HG02885 (cell line): ENCODE measurements at regions not wholly inside any gene's neighbourhood (a gene's known extent, or its start where the extent isn't known, plus 50 kb on each side); places are given as distances from the start of the nearest gene placed in this dataset.

Experiments
- ATAC-seq: cut with Tn5 transposase; IDR thresholded peaks from one replicate; pipeline ENCODE4 v1.9.1; 2021; ENCODE audit warnings: mild to moderate bottlenecking; ENCODE audit not compliant: unreplicated experiment, poor library complexity

GRCh38 chr13:59447031-59447430, 716.7 kb downstream of the DIAPH3 start:
- ATAC-seq, result no peak

- no peak for ATAC-seq
These were observed 715.7 kb downstream of the DIAPH3 start for GRCh38 chr13:59447846-59448620.

DNA sequence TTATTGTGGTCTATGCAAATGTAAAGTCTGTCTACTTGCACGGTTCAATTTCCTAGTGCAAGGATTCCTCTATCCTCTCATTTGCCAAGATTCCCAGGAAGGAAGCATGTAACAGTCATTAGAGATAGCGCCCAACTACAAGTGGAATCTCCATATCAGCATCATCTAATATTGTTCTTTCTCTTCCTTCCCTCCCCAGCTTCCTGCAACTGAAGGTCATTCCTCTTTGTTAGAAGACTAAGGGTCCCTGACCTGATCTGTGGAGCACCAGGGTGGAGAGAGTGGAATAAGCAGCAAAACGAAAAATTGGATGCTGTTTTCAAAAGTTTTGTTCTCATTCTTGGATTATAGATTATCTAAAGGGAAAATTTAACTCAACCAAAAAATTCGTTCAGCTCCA, 714.0 kb downstream of the DIAPH3 start:
- ATAC-seq, result no peak

DNA sequence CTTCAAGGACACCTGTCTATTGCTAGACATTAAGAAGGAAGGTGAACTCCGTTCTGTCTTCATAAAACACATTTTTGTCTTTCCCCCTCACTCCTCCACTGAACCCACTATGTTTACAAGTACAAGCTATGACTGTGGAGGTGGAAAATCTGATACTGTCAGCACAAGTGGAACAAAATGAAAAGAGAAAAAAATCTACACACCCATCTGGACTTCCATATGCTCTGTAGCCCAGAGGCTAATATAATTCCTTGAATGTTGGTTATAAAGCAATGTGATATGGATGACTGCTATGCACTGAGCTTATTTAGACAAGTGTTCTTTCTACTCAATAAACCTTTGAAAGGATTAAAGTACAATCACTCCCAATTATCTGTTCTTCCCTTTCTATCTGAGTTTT, 713.5 kb downstream of the DIAPH3 start:
- ATAC-seq, result no peak

DNA sequence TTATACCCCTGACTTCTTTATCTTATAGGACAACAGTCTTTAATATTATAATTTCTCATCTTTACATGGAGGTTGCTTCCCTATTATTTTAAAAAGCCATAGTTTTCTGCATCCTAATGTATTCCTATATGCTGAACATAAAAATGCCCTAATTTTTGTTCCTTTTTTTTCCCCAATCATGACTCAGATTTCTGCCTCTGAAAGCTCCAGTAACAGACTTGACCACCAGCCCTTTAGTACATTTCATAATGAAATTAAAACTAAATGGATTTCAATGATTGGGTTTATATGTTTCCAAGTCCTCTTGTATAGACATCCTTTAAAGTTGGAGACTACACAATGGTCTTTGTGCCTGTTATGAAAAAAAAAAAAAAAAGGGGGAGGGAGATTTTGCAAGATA, 712.5 kb downstream of the DIAPH3 start:
- no peak for ATAC-seq

DNA sequence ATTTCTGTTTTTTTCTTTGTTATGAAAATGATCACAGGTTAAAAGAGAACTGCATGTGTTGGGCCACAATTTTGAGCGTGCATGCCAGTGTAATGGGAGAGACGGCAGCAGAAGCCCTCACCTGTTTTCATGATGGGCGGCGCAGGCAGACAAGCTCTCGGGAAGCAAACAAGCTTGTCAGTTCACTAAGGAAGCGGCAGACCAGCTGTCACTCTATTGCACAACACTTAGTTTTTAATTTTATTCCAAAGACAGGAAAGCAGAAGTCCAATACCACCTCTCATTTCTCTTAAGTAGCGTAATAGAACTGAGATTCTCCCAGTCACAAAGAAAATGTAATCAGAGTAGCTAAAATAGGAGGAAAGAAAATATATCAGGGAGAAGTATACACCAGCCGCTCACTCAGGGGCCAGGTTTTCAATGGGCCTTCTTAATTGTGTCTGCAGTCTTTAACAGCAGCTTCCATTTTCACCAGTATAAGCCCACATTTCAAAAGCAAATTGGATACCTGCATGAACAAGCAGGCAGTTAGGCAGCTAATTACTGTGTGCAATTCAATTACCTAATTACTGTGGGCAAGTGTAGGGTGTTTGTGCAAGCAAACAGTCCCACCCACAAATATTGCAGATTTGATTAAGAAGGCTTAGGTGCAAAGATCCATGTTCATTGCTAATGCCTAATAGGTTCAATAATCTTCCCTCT, 711.4 kb downstream of the DIAPH3 start:
- ATAC-seq, result no peak

DNA sequence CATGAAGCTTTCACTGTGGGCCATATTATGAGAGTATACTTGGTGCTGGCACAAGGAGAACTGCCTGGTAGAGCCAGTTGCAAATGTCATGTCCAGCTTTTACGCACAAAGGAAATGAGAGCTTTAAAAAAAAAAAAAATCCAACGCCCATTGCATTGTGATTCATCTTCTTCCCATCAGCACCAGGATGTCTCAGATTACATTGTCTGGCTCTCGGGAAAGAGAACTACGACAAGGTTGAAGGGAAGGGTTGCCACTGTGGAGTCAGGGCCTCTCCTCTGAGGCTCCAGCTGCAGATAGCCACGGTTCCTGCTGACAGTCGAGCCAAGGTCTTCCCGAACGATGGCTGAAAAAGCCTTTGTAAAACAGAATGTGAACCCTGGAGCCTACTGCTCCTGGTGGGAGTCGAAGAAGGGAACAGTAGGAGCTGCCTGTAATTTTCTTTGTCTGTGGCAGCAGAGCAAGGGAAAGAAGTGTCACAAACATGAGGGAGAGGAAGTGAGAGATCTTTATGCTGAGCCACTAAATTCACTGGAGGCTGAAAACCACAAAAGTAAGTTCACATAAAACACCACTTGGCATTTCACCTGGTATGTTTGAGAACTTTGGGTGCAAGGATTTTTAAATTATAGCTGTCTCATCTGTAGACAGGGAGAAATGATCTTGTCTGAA, 704.7 kb downstream of the DIAPH3 start:
- no peak for ATAC-seq

DNA sequence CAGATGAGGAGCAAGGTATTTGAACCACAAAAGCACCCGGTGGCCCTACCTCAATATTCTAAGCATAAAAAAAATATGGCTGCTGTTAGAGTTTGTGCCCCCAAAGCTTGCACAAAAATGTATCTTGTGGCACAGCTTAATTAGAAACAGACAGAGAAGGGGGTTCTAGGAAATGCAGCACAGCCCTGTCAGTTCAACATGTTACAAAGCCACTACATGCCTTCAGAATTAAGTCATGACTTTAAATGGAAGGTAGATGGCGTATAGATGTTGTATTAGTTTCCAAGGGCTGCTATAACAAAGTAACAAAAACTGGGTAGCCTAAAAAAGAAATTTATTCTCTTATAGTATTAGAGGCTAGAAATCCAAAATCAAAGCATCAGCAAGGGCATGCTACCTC, 703.8 kb downstream of the DIAPH3 start:
- no peak for ATAC-seq

DNA sequence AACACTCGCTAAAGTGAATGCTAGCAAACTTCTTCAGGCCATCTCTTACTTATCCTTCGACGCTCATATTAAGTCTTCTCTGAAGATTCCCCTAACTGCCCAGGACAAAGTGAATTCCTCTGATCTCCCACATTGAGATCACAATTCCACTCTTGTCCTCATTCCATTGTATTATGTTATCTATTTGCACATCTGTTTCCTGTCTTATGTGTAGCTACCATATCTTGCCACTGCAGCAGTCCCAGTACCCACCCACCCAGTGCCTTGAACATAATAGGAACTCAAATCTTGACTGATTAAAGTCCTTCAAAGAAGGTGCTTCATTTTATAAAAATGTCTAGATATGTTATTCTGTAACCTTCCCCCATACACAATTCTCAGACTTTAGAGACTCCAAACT, 702.3 kb downstream of the DIAPH3 start:
- ATAC-seq, result no peak

DNA sequence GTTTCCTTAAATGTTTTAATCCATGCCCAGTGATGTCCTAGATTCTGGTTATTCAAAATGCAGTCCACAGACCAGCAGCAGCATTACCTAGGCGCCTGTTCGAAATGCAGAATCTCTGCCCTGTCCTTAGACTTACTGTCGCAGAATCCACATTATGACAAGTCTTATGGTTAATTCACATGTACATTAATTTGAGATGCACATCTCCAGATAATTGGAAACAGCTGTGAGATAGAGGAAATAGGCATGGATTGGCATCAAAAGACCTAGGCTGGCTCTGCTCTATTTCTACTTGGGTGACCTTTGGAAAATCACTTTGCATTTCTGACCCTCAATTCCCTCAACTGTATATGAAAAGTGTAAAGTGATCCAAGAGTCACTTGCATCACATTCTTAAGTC, 700.7 kb downstream of the DIAPH3 start:
- ATAC-seq, result no peak

DNA sequence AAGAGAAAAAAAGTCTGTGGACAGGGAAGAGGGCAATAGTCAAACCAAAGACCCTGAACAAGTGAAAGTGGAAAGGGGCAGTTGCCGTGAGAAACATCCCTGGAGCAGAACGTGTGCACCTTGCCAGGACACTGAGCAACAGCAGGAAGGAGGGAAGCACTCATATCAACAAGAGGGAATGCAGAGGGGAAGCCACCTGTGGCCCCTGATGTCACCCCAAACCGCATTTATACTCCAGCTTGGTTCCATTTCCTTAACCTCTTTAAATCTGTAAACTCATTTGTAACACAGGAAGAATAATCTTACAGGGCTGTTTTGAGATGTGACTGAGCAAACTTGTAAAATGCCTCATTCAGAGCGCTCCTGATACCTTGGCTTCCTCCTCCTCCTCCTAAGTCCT, 698.8 kb downstream of the DIAPH3 start:
- ATAC-seq, result no peak

DNA sequence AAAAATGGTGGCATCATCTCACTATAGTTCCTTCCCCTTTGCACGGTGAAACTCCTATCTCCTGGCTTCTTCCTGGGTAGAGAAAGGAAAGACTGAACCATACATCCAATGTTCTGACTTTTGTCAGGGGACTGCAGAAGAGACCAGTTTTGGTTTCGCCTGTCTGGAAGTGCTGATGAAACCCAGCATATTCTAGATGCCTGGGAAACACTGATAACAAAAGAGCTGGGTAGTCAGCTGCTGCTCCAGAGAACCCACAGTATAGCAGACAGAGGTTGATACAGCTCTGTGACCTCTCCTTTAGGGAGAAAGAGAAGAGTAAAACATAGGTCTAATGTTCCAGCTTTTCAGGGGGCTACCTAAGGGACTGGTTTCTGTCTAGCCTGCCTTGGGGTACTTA, 695.3 kb downstream of the DIAPH3 start:
- no peak for ATAC-seq

DNA sequence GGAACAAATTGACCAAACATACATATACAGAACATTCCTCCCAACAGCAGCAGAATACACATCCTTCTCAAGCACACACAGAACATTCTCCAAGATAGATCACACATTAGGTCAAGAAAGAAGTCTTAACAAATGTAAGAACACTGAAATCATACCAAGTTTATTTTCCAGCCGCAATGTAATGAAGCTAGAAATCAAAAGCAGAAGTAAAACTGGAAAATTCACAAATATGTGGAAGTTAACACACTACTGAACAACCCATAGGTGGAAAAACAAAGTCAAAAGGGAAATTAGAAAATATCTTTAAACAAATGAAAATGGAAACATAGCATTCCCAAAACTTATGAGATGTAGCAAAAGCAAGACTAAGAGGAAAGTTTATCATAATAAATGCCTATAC, 692.6 kb downstream of the DIAPH3 start:
- no peak for ATAC-seq

GRCh38 chr13:59472134-59472533, 691.6 kb downstream of the DIAPH3 start:
- ATAC-seq, result no peak

DNA sequence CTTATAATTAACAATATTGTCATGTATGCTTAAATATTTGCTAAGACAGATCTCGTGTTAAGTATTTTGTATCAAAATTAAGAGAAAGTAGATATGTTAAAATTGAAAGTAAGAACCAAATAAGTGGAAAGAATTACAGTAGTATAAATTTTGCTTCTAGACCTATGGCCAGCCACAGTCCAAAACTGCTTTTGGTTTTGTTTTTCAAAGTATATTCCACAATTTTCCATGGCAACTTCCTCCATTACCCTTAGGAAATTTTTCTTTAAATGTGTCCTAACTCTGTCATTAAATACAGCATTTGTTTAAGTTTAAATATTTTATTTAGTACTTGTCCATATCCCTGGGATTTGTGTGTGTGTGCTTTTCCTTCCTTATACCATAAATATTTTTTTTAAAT, 689.0 kb downstream of the DIAPH3 start:
- ATAC-seq, result no peak

DNA sequence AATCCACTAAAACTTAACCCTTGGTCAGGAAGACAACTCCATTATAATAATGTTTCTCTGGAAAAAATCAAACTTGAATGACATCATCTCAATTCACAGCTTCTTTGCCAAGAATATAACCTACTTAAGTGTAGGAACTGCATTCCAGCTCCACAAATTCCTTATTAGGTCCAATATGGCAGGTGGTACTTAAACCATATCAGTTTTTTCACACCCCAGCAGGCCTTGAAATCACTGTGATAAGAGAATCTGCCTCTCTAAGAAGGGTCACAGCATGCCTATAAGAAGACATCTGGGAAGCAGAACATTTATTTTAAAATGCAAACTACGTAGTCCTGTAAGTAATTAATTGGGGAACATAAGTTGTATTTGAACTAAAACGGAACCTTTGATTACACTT, 687.8 kb downstream of the DIAPH3 start:
- no peak for ATAC-seq

DNA sequence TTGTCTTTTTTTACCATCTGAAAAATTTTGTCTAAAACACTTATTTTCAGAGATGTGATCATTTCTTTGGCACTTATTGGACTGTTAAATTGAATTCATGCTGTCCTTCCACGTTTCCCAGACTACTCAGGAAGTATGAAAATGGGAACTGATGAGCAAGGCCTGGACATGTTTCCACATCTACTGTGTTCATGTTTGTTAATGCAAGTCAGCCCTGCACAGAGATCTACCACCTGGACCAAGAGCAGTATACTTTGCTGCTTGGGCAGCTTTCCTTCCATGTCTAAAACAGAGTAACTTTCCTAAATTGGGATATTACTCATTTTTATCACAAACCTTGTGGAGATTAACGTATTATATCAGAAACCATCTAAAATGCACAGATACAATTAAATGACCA, 687.4 kb downstream of the DIAPH3 start:
- ATAC-seq, result no peak

- no peak for ATAC-seq
These were observed 686.7 kb downstream of the DIAPH3 start for GRCh38 chr13:59477011-59477410.

DNA sequence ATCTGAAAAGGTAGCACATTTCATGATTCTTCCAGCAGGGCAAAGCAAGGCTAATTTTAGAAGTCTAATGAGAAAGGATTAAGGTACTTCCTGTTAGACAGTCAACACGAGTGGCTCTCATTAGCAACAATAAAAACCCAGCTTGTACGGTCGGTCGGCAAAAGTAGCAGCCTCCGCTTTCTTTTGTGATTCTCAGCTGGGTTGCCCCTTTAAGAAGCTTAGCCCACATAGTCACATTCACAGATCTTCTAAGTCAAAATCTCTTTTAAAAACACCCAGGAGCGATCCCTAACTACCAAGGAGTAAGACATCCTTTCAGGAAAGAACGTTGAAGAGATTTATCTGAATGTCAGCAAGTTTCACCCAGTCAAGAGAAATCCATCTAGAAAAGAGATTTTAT, 684.8 kb downstream of the DIAPH3 start:
- no peak for ATAC-seq

- no peak for ATAC-seq
These were observed 684.1 kb downstream of the DIAPH3 start for GRCh38 chr13:59479629-59480028.

DNA sequence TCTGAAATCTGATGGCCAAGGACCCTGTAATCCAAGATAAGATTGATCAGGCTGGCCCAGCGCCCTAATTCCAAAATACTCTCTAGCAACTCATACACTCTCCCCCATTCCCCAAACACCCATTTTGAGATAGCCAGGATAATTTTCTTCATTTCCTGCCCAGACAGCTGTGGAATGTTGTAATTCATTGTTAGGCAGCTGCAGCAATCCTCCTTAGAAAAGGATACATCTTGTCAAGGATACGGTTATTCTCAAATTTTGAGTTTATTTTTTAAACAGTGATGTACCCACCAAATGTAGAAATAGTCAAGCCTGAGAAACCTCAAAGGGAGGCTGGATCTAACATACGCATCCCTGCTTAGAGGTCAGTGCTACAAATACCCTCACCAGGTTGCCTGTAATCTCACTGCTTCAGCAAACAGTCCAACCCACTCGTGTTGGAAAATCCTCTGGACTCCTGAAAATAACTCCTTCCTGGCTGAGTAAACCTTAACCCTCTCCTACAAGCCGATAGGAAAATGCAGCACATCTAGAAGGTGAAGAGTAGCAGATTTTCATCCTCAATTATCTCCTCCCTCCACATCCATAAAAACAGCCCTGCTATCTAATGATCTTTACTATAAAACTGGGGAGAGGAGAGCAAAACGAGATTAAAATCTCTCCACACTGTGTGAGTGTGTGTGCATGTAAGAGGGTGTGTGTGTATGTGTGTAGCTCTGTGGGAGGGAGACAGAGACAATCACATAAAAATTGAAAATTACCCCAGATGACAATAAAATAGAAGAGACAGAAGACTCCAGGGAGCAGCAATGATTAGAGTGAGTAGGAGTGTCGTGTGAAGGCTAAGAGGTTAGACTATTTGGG, 683.1 kb downstream of the DIAPH3 start:
- ATAC-seq, result no peak
